ENCODE measurements at regions not wholly inside any gene's neighbourhood (a gene's known extent, or its start where the extent isn't known, plus 50 kb on each side); places are given as distances from the start of the nearest gene placed in this dataset.
"Not testable (repeated sequence)": the region's sequence is repeated elsewhere in the genome, so short reads cannot be mapped to it uniquely, and the experiment has no call there.

- H3K36me3 Mint-ChIP-seq (ENCODE audit: insufficient read depth) = no peaks in the 10 kb centered on the region
- DNase-seq (ENCODE audit: low spot score, unreplicated experiment) = no peak
- H3K4me1 Mint-ChIP-seq (ENCODE audit: low read depth) = no peaks in the 10 kb centered on the region
- no peaks in the 10 kb centered on the region for H3K9me3 Mint-ChIP-seq (ENCODE audit: low read depth)
- no peak for TF ChIP-seq CTCF (IDR thresholded peaks at IDR 0.05; ENCODE audit: unreplicated experiment)
- H3K27me3 Mint-ChIP-seq = no peaks in the 10 kb centered on the region
- H3K4me3 Mint-ChIP-seq (ENCODE audit: low read depth) = no peak overlapping the region
- H3K27ac Mint-ChIP-seq = no peak overlapping the region
These were observed 650.1 kb upstream of the COX7C start for GRCh38 chr5:85967681-85968080.

- no peaks in the 10 kb centered on the region for H3K9me3 Mint-ChIP-seq (ENCODE audit: low read depth)
- no peak overlapping the region for H3K27ac Mint-ChIP-seq
- H3K27me3 Mint-ChIP-seq = no peaks in the 10 kb centered on the region
- no peak for DNase-seq (ENCODE audit: low spot score, unreplicated experiment)
- no peak for TF ChIP-seq CTCF (IDR thresholded peaks at IDR 0.05; ENCODE audit: unreplicated experiment)
- no peaks in the 10 kb centered on the region for H3K4me1 Mint-ChIP-seq (ENCODE audit: low read depth)
- H3K4me3 Mint-ChIP-seq (ENCODE audit: low read depth) = no peak overlapping the region
- no peaks in the 10 kb centered on the region for H3K36me3 Mint-ChIP-seq (ENCODE audit: insufficient read depth)
These were observed 645.2 kb upstream of the COX7C start for GRCh38 chr5:85972539-85972938.

- no peaks in the 10 kb centered on the region for H3K4me1 Mint-ChIP-seq (ENCODE audit: low read depth)
- H3K4me3 Mint-ChIP-seq (ENCODE audit: low read depth) = no peak overlapping the region
- no peaks in the 10 kb centered on the region for H3K36me3 Mint-ChIP-seq (ENCODE audit: insufficient read depth)
- H3K27me3 Mint-ChIP-seq = no peaks in the 10 kb centered on the region
- H3K9me3 Mint-ChIP-seq (ENCODE audit: low read depth) = peaks cover 7% of the 10 kb centered on the region
- no peak overlapping the region for H3K27ac Mint-ChIP-seq
- DNase-seq (ENCODE audit: low spot score, unreplicated experiment) = no peak
- no peak for TF ChIP-seq CTCF (IDR thresholded peaks at IDR 0.05; ENCODE audit: unreplicated experiment)
These were observed 632.6 kb upstream of the COX7C start for GRCh38 chr5:85985167-85985566.

- Mint-ChIP-seq H3K27ac (no peak overlapping the region), H3K36me3 (ENCODE audit: insufficient read depth) (no peaks in the 10 kb centered on the region), H3K9me3 (ENCODE audit: low read depth) (peaks cover 14% of the 10 kb centered on the region), H3K4me1 (ENCODE audit: low read depth) (no peaks in the 10 kb centered on the region), H3K27me3 (no peaks in the 10 kb centered on the region), H3K4me3 (ENCODE audit: low read depth) (no peak overlapping the region)
- no peak for DNase-seq (ENCODE audit: low spot score, unreplicated experiment)
- TF ChIP-seq CTCF (IDR thresholded peaks at IDR 0.05; ENCODE audit: unreplicated experiment) = no peak
These were observed 626.7 kb upstream of the COX7C start for GRCh38 chr5:85990998-85991397.

GRCh38 chr5:85994653-85995052 is 623.1 kb upstream of the COX7C start:
- H3K9me3 Mint-ChIP-seq (ENCODE audit: low read depth) = peaks cover 15% of the 10 kb centered on the region
- H3K4me3 Mint-ChIP-seq (ENCODE audit: low read depth); H3K36me3 Mint-ChIP-seq (ENCODE audit: insufficient read depth); H3K27ac Mint-ChIP-seq; H3K27me3 Mint-ChIP-seq; H3K4me1 Mint-ChIP-seq (ENCODE audit: low read depth); DNase-seq (ENCODE audit: low spot score, unreplicated experiment): not testable (repeated sequence)

- no peaks in the 10 kb centered on the region for H3K36me3 Mint-ChIP-seq (ENCODE audit: insufficient read depth)
- H3K9me3 Mint-ChIP-seq (ENCODE audit: low read depth) = peaks cover 11% of the 10 kb centered on the region
- no peak overlapping the region for H3K27ac Mint-ChIP-seq
- no peak for TF ChIP-seq CTCF (IDR thresholded peaks at IDR 0.05; ENCODE audit: unreplicated experiment)
- no peak for DNase-seq (ENCODE audit: low spot score, unreplicated experiment)
- no peaks in the 10 kb centered on the region for H3K27me3 Mint-ChIP-seq
- no peak overlapping the region for H3K4me3 Mint-ChIP-seq (ENCODE audit: low read depth)
- H3K4me1 Mint-ChIP-seq (ENCODE audit: low read depth) = no peaks in the 10 kb centered on the region
These were observed 619.1 kb upstream of the COX7C start for GRCh38 chr5:85998656-85999055.

All from progenitor cell of endocrine pancreas (in vitro differentiated cells).